Thyroid gland (tissue), 4 donors: ENCODE measurements at regions not wholly inside any gene's neighbourhood (a gene's known extent, or its start where the extent isn't known, plus 50 kb on each side); places are given as distances from the start of the nearest gene placed in this dataset.

Experiments used
- CTCF ChIP-seq, 6 experiments: fragments of 200-600 bp in 3 of 6; fragments of 450-650 bp in 3 of 6; sonication (generic) in 3 of 6; IDR thresholded peaks; one replicate each; pipeline ENCODE4 v1.5.1; 2016 to 2019; ENCODE audit warnings: antibody characterized with exemption in 6 of 6, mild to moderate bottlenecking in 2 of 6, inconsistent platforms in 1 of 6, moderate library complexity in 1 of 6
- POLR2A ChIP-seq, 2 donors: fragments of 450-650 bp; IDR thresholded peaks; one replicate each; pipeline ENCODE4 v1.6.1; 2017; ENCODE audit warnings: antibody characterized with exemption in 2 of 2, mild to moderate bottlenecking in 2 of 2, moderate library complexity in 1 of 2

GRCh38 chr6:166749666-166750065 lies 122.6 kb upstream of the RPS6KA2 start:
- no peak for TF ChIP-seq POLR2A (IDR thresholded peaks at IDR 0.05)
- no peak for TF ChIP-seq CTCF (IDR thresholded peaks at IDR 0.05)
